GM21529 (cell line): ENCODE measurements at regions not wholly inside any gene's neighbourhood (a gene's known extent, or its start where the extent isn't known, plus 50 kb on each side); places are given as distances from the start of the nearest gene placed in this dataset.
"Not testable (repeated sequence)": the region's sequence is repeated elsewhere in the genome, so short reads cannot be mapped to it uniquely, and the experiment has no call there.

Source experiments
- ATAC-seq: cut with Tn5 transposase; IDR thresholded peaks from one replicate; pipeline ENCODE4 v1.9.1; 2021; ENCODE audit not compliant: unreplicated experiment

DNA sequence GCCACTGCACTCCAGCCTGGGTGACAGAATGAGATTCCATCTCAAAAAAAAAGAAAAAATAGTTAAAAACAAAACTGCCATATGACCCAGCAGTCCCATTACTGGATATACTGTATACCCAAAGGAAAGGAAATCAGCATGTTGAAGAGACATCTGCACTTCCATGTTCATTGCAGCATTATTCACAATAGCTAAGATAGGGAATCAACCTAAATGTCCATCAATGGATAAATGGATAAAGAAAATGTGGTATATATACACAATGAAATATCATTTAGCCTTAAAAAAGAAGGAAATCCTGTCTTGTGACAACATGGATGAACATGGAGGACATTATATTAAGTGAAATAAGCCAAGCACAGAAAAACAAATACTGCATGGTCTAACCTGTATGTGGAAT, 160.7 kb downstream of the DUSP6 start:
- ATAC-seq, result not testable (repeated sequence)

DNA sequence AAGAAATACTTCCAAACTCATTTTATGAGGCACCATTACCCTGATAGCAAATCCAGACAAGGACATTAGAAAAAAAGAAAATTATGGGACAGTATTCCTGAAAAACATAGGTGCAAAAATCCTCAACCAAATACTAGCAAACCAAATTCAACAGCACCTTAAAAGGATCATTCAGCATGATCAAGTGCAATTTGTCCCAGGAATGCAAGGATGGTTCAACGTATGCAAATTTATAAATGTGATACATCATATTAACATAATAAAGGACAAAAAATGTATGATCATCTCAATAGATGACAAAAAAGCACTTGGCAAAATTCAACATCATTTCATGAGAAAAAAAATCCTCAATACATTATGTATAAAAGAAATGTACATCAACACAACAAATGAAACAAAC, 162.9 kb downstream of the DUSP6 start:
- ATAC-seq, result no peak

DNA sequence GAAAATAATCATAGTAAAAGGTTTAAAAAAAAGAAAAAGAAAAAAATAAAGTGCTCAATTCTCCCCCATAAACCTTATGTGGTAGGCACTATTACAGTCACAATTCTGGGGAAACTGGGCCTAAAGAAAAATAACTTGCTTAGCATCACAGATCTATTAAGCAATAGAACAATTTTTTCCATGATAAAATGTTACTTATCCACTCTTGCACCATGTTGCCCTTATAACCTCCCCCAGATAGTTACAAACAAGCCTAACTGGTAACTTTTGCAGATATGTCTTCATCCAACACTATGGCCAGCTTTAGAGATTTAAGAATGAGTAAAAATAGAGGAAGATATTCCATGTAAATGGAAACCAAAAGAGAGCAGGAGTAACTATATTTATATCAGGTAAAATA, 164.8 kb downstream of the DUSP6 start:
- ATAC-seq, result no peak

DNA sequence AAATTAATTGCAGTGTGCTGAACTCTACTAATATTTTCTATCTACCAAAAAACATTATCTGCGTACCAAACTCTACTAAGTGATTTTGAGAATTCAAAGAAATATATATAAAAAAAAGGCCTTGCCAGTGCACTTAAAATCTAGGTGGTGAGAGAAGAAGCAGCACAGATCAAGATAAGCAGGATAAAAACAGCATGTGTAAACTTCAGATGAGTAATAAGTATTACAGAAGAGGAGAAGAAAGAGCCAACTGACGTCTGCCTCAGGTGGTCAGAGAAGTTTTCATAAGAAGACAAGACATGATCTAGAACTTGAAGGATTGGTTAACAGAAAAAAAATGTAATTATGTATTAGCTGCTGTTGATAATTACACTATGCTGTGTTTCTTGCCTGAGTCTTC, 166.4 kb downstream of the DUSP6 start:
- no peak for ATAC-seq

DNA sequence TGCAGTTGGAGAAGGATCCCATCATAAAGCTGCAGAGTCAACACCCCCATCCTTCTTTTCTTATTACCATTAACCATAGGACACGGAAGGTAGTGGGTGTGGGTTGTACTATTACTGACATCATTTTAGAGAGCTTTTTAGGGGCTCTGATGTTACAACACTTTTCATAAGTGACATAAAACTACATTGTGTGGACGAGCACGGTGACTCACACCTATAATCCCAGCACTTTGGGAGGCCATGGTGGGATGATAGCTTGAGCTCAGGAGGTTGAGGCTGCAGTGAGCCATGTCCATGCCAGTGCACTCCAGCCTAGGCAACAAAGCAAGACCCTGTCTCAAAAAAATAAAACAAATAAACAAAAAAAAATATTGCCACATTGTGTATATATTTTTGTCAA, 167.1 kb downstream of the DUSP6 start:
- no peak for ATAC-seq

DNA sequence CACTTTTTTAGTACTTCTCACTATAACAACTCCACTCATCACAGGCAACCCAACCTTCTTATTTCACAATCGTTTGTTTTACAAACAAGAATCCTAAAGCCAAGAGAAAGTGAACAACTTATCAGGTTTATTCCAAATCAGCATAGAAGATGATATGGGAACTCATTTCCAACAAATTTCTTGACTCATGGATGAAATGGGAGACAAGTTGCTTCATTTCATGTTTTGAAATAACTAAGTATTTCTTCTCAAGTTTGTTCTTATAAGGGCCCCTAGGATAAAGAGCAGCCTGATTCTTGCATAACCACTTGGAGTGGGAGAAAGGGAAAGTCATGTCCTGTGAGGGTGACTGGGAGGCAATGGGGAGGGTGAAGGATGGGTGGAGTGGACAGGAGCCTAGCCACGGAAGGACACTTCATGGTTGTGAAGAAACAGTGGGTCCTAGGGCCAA, 168.3 kb downstream of the DUSP6 start:
- no peak for ATAC-seq

DNA sequence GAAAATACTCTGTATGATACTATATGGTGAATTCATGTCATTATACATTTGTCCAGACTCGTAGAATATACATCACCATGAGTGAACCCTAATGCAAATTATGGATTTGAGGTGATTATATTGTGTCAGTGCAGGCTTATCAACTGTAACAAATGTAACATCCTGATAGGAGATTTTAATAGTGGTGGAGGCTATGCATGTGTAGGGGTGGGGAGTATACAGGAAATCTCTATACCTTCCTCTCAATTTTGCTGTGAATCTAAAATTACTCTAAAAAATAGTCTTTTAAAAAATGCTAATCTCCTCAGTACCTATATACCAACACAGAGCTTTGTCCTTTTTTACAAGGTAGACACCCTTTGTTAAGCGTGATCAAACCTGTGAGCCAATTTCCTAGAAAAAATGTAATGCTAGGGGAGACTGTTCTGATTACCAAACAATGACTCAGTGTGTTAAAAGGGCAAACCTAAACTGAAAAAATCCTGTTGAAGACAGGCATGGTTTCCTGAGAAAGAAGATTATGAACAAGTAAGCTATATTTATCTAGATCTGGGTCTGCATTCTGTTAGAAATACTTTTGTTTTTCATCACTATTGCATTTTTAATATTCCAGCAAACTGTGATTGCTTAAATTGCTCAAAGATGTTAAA, 170.9 kb downstream of the DUSP6 start:
- ATAC-seq, result no peak

DNA sequence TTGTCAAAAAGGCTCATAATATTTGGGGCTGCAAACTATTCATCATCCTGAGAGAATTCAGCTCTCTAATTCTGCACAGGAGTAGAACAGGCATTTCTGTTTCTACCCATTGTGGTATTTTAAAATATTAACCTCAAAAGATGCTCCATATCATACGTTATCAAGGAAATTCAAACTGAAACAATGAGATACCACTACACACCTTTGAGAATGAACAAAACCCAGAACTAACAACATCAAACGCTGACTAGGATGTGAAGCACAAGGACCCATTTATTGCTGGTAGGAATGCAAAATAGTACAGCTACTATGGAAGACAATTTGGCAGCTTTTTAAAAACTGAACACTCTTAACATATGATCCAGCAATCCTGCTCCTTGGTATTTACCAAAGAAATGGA, 171.8 kb downstream of the DUSP6 start:
- ATAC-seq, result no peak

DNA sequence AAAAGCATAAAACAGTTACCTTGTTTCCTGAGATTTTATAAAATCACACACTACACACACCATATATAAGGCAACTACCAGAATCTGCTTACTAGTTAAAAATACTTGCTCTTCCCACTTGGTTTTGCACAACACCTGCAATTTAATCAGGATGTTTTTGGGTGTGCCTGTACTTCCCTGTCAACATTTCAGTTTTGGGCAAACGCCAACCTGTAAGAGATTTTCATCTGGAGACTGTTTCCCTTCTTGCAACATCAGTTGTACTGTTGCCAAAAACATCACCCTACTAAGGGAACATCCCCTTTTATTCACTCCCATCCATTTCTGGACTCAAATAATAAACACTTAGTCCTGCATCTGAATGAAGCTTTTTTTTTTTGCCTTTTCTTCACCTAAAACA, 172.3 kb downstream of the DUSP6 start:
- ATAC-seq, result no peak

DNA sequence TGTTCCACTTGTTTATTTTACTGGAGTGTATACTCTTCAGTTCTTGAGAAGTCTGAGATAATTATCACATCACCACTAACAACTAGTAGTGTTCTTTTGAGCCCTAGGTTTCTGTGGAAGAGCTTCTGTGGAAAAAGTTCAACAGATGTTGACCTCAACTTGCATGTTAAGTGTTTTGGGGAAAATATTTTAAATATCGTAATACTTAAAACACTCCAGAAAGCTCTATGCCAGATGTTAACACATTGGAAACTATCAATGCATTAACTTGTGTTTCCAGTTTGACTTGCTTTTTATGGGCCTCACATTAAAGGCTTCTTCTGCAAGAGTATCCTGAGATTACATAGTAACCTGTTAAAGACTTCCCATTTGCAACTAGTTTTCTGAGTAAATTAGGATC, 173.1 kb downstream of the DUSP6 start:
- no peak for ATAC-seq

DNA sequence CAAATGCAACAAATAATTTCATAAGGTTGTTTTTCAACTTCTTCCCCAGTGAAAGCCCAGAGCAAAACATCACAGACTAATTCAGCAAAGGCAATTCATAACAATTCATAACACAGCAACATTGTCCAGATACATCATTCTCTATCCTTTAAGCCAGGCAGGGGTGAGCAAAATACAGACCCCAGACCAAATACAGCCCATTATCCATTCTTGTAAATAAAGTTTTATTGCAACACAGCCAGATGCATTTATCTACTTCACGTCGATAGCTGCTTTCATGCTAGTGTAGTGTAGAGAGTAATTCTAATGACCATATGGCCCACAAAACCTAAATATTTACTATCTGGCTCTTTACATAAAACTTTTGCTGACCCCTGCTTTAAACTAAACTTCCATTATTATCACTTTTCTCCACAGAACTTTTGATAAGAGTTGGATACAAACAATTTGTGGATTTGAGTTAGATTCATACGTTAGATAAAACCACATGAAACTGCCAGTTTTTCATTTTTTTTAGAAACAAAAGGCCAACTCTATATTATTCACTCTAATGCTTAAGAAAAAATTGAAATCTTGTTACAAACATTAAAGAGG, 174.4 kb downstream of the DUSP6 start:
- ATAC-seq, result no peak

DNA sequence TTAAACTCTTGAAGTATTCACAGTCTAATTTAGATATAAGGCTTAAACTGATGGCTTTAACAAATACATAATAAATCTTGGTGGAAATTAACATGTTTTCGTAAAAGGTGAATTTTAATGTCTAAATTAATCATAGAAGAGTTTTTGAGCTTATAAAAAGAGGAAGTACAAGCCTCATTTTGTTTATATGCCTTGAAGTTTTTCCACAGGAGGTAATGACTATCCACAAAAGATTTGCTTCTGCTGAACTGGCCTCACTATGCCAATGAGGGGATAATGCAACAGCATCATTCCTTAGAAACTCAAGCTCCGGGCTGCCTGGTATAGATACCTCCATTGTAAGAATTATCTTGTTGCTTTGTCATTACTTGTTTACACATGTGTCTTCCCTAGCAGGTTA, 175.6 kb downstream of the DUSP6 start:
- ATAC-seq, result no peak

DNA sequence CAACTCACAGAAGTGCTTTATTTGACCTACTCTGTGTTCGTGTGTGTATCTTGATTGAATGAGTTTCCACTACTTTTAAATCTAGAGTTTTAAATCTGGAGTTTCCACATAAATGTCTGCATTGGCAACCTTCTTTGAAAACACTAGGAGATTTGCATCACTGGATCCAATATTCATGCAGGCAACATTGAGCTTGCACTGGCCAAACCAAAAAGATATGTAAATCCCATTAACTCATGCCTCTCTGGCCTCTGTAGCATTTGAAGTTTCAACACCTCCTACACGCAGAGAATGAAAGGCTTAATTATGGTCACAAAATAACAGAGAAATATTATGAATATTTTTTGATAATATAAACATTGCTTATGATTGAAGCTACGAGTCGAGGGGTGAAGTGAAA, 178.6 kb downstream of the DUSP6 start:
- ATAC-seq, result no peak

DNA sequence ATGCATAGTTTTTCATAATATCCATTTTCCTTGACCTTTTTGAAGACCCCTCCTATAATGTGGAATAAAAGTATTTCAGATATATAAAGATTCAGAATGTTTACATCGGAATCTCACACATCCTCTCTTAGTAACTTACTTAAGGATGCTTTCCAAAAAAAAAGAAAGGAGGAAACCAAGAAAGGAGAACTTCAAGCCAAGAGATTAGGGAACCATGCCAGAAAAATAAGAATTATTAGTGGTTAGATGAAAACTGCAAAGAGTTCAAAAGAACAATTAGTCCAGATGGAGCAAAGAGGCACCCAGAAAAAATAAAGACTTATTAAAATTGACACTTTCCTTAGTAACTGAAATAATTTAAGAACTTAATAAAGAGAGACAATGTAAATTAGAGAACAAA, 179.2 kb downstream of the DUSP6 start:
- no peak for ATAC-seq

DNA sequence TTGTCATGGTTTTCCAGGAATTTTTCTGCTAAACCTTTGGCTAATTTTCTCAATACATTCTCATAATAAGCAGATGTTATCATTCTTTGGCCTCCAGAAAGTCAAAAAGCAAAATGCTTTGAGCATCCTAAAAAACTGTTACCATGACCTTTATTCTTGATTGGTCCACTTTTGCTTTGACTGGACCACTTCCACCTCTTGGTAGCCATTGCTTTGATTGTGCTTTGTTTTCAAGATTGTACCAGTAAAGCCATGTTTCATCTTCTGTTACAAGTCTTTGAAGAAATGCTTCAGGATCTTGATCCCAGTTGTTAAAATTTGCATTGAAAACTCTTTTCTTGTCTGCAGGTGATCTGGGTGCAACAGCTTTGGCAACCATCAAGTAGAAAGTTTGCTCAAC, 180.1 kb downstream of the DUSP6 start:
- ATAC-seq, result no peak

DNA sequence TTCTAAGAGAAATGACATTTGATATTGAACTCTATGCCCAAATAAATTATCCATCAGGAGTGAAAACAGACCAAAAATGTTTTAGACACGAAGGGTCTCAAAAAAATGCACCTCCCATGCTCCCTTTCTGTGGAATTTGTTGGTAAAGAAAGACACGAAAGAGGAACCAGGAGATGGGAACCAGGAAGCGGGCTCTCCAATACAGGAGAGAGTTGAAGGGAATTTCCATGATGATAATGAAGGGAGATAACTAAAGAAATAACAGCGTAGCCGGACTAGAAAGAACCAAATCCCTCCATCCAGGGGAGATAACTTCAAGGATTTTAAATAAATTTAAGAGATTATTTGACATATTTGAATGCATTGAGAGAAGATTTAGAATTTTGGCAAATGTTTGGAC, 183.0 kb downstream of the DUSP6 start:
- no peak for ATAC-seq

DNA sequence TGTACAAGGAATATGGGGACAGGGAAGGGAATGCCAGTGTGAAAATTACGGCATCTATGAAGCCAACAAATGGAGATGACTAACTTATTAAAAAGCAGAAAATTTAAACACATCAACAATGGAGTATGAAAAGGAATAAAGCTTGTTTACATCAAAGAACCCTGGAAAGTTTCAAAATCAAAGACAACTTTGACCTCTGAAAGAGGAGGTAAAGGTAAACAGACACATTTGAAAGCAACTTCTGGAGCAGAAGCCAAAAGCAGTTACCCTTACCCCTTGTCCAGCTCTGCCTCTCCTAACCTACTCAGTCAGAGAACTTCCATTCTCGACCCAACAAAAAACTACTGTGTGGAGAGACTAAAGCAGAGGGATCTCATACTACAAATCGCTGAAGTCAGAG, 184.3 kb downstream of the DUSP6 start:
- ATAC-seq, result no peak

DNA sequence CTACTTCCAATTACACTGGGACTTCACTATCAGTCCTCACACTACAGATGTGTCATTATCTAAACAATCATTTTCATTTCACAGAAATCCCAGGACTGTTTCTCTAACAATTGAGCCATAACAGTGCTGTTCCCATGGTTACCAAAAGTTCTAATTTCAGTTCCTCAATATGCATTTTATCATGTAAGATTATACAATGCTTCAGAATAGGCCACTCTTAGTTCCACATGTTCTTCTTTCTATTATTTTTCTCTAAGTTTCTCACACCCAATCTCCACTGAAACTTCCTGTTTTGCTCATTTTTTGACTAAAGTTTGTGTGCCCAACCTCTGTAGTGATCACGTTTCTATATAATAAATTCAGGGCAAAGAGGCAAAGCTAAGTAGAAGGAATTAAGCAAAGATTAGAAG, 185.8 kb downstream of the DUSP6 start:
- peak; percentile 96 for ATAC-seq

DNA sequence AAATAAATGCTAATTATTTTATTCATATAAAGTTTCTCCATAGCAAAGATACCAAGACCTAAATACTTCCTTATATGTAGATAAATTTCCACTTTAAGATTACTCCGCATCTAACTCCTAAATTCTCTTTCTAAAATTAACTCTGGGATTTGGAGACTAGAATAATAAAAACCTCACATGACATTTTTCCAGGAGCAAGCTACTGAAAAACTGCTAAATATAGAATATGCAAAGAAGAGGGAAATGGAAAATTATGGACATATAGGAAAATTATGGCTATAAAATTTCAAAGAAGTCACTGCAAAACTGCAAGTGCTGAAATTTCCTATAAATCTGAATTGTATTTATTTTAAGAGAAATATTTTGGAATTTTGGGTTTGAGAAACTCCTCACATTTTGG, 186.2 kb downstream of the DUSP6 start:
- no peak for ATAC-seq

DNA sequence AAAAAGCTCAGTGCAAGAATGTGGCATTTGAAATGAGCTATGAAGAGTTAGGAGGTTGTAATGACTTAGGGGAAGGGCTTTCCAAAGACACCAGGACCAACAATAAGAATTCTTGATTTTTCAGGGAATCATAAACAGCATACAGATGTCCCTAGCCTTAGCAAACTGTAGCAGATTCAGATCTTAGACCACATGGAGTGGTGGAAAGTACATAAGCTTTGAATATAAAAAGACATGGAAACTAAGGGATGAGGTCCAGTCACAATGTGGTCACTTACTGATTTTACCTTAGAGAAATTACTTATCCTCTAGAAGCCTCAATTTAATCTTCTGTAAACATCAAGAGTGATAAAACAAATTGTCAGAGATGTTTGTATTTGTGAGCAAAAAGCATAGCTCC, 186.6 kb downstream of the DUSP6 start:
- no peak for ATAC-seq

DNA sequence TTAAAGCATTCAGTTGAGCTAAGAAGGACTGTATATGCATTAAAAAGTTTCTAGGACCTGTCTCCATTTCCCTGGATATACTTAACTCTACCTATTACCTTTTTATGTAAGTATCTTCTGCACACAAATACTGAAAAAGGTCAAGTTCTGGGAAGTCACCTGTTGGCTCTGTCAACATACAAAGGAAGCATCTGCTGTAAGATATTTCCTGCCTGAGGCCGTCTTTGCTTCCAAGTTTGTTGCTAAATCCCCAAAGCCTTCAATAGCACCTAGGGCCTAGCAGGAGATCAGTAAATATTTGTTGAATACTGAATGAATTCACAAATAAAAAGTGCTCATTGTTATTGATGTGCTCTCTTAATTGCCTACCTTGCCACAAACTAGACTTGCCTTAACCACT, 188.4 kb downstream of the DUSP6 start:
- ATAC-seq, result no peak

DNA sequence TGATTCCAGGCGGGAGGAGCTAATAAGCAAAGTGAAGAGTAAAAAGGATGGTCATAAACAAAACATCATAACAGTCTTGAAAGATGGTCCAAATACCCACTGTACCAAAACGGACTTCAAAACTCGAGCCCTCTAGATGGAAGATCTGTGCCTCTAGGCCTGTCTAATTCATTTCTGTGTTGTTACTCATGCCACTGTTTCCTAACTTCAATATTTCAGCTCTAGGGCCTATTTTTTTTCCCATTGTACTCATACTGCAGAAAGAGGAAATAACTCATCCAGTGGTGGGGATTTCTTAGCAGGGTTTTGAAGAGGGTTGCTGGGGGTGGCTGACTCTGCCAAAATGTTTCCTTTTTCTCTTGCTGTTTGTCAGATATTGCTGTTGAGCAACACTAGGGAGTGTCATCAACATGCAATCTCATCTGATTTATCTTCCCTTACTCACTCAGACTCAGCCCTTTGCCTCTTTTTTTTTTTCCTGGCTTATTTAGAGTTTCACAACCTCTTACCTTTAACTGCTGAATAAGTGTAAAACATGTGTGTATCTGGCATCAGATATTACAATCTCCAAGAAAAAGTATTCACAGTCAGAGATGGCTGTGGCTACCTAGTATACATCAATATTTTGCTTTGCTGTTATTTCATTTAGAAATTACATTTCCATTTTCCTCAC, 189.6 kb downstream of the DUSP6 start:
- peak; percentile 44 for ATAC-seq

DNA sequence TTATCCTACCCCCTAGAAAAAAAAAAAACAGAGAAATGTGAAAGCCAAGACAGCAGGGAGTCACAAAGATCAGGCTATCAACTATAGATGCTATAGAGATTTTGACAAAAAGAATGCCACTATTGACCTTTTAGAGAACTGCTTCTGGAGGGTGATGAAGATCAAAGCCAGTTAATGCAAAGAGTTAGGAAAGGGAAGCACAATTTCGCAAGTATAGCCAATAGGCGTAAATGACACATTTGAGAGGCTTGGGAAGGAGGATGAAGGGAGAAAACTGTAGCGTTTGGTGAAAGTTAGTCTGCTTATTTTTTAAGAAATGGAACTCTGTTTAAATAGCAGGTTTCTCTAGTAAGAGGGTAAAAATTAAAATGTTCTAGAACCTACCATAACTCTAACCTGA, 190.7 kb downstream of the DUSP6 start:
- no peak for ATAC-seq
